ENCODE measurements at regions not wholly inside any gene's neighbourhood (a gene's known extent, or its start where the extent isn't known, plus 50 kb on each side); places are given as distances from the start of the nearest gene placed in this dataset.

GRCh38 chrX:39440799-39441284, 639.6 kb downstream of the MID1IP1 start:
- no peak for TF ChIP-seq CTCF (IDR thresholded peaks at IDR 0.05)
- no peak for TF ChIP-seq POLR2A (IDR thresholded peaks at IDR 0.05)
- TF ChIP-seq EP300 (IDR thresholded peaks at IDR 0.05) = no peak
